OCI-LY1 (cell line): ENCODE measurements at regions not wholly inside any gene's neighbourhood (a gene's known extent, or its start where the extent isn't known, plus 50 kb on each side); places are given as distances from the start of the nearest gene placed in this dataset.

Source experiments
- H2AFZ ChIP-seq: fragments of 200-600 bp; sonication (generic), shearing (Covaris generic); 2 replicates; pipeline ENCODE4 v1.6.0; 2014; ENCODE audit warnings: antibody characterized with exemption, mild to moderate bottlenecking, low read length
- H3F3A ChIP-seq: fragments of 200-600 bp; sonication (generic), shearing (Covaris generic); 2 replicates; pipeline ENCODE4 v1.6.0; 2014; ENCODE audit warnings: mild to moderate bottlenecking, antibody characterized with exemption, low read length, moderate library complexity; ENCODE audit not compliant: insufficient read depth
- H3K27ac ChIP-seq: fragments of 200-600 bp; sonication (generic); 2 replicates; pipeline ENCODE4 v1.5.1; 2014; ENCODE audit warnings: low read length, mixed run types, mild to moderate bottlenecking, low read depth; ENCODE audit not compliant: poor library complexity, severe bottlenecking
- H3K27me3 ChIP-seq: fragments of 200-600 bp; sonication (generic); 2 replicates; pipeline ENCODE4 v1.6.0; 2014; ENCODE audit warnings: antibody characterized with exemption, mild to moderate bottlenecking, low read length, moderate library complexity; ENCODE audit not compliant: insufficient read depth
- H3K36me3 ChIP-seq: fragments of 200-600 bp; sonication (generic); 2 replicates; pipeline ENCODE4 v1.6.1; 2014; ENCODE audit warnings: mild to moderate bottlenecking, antibody characterized with exemption, low read length, moderate library complexity, mixed read lengths; ENCODE audit not compliant: insufficient read depth
- H3K4me1 ChIP-seq: fragments of 200-600 bp; sonication (generic); 2 replicates; pipeline ENCODE4 v1.5.1; 2014; ENCODE audit warnings: mild to moderate bottlenecking, low read length, moderate library complexity; ENCODE audit not compliant: insufficient read depth, severe bottlenecking
- H3K4me2 ChIP-seq: fragments of 200-600 bp; sonication (generic), shearing (Covaris generic); 2 replicates; pipeline ENCODE4 v1.6.1; 2014; ENCODE audit warnings: low read length
- H3K4me3 ChIP-seq: fragments of 200-600 bp; sonication (generic); 2 replicates; pipeline ENCODE4 v1.5.1; 2014; ENCODE audit warnings: low read length, low read depth, mild to moderate bottlenecking, mixed read lengths; ENCODE audit not compliant: poor library complexity, severe bottlenecking
- H3K79me2 ChIP-seq: fragments of 200-600 bp; shearing (Covaris generic); 2 replicates; pipeline ENCODE4 v1.6.1; 2016; ENCODE audit warnings: mixed run types, low read length, mixed read lengths; ENCODE audit not compliant: insufficient read depth
- H3K9ac ChIP-seq: fragments of 200-600 bp; sonication (generic), shearing (Covaris generic); 2 replicates; pipeline ENCODE4 v1.6.1; 2014; ENCODE audit warnings: mild to moderate bottlenecking, low read length, mixed read lengths
- H3K9me2 ChIP-seq: fragments of 200-600 bp; sonication (generic), shearing (Covaris generic); 2 replicates; pipeline ENCODE4 v1.6.1; 2014; ENCODE audit warnings: low read depth, mild to moderate bottlenecking, low read length, mixed read lengths
- H3K9me3 ChIP-seq: fragments of 200-600 bp; shearing (Covaris generic); 2 replicates; pipeline ENCODE4 v1.6.1; 2014; ENCODE audit warnings: low read length, mixed read lengths
- H4K20me1 ChIP-seq: fragments of 200-600 bp; sonication (generic), shearing (Covaris generic); 2 replicates; pipeline ENCODE4 v1.6.0; 2016; ENCODE audit warnings: mild to moderate bottlenecking, low read length; ENCODE audit not compliant: insufficient read depth
- EZH2 ChIP-seq: fragments of 200-600 bp; sonication (generic), shearing (Covaris generic); IDR thresholded peaks from 2 replicates; pipeline ENCODE4 v1.8.0; 2017; ENCODE audit warnings: borderline replicate concordance, mixed run types, mild to moderate bottlenecking, antibody characterized with exemption, low read length, moderate library complexity, mixed read lengths
- TF ChIP-seq, protein P1 (sequence below): fragments of 200-600 bp; sonication (generic), shearing (Covaris generic); IDR thresholded peaks from 2 replicates; pipeline ENCODE4 v1.5.1; 2017; ENCODE audit warnings: mild to moderate bottlenecking, antibody characterized with exemption, low read length, moderate library complexity, mixed read lengths

- Histone ChIP-seq H3K4me2 (no peak overlapping the region), H3K27ac (no peak overlapping the region), H3F3A (no peaks in the 10 kb centered on the region), H3K4me1 (no peaks in the 10 kb centered on the region), H3K9ac (no peak overlapping the region), H3K36me3 (no peaks in the 10 kb centered on the region), H3K79me2 (no peaks in the 10 kb centered on the region), H3K9me3 (no peaks in the 10 kb centered on the region), H3K9me2 (no peaks in the 10 kb centered on the region), H3K27me3 (0 out of 2 replicates have a peak, but pooled peaks cover 5% of the 10 kb centered on the region), H3K4me3 (no peak overlapping the region), H4K20me1 (no peaks in the 10 kb centered on the region), H2AFZ (no peak overlapping the region)
- TF ChIP-seq EZH2, result no peak
- TF ChIP-seq, protein P1, sequence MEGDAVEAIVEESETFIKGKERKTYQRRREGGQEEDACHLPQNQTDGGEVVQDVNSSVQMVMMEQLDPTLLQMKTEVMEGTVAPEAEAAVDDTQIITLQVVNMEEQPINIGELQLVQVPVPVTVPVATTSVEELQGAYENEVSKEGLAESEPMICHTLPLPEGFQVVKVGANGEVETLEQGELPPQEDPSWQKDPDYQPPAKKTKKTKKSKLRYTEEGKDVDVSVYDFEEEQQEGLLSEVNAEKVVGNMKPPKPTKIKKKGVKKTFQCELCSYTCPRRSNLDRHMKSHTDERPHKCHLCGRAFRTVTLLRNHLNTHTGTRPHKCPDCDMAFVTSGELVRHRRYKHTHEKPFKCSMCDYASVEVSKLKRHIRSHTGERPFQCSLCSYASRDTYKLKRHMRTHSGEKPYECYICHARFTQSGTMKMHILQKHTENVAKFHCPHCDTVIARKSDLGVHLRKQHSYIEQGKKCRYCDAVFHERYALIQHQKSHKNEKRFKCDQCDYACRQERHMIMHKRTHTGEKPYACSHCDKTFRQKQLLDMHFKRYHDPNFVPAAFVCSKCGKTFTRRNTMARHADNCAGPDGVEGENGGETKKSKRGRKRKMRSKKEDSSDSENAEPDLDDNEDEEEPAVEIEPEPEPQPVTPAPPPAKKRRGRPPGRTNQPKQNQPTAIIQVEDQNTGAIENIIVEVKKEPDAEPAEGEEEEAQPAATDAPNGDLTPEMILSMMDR, result no peak
Measured at GRCh38 chr1:5491207-5491904, 500.9 kb downstream of the NPHP4 start.

DNA sequence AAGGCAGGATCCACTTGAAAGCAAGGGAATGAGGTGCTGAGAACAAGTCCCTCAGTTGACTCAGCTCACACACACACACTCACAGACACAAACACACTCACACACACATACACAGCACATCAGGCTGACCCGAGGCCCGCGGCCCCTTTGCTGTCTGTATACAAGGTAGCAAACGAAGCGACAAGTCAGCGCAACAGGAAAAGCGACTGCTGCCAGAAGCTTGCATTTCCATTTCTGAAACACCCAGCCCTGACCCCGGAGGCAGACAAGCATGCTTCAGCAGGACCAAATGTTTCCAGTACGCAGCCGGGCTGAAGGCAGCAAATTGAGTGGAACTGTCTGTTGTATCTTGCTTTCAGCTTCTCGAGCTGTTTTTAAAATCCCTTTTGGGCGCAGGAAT, 501.6 kb downstream of the NPHP4 start:
- H3F3A ChIP-seq, result no peaks in the 10 kb centered on the region

GRCh38 chr1:5488448-5488847, 503.8 kb downstream of the NPHP4 start:
- no peak overlapping the region for H3K4me3 ChIP-seq
- H3K79me2 ChIP-seq, result no peaks in the 10 kb centered on the region
- 0 out of 2 replicates have a peak, but pooled peaks cover 5% of the 10 kb centered on the region for H3K27me3 ChIP-seq
- no peak overlapping the region for H2AFZ ChIP-seq
- no peak overlapping the region for H3K27ac ChIP-seq
- H3K4me1 ChIP-seq, result no peaks in the 10 kb centered on the region
- H3K36me3 ChIP-seq, result no peaks in the 10 kb centered on the region
- H3K4me2 ChIP-seq, result no peak overlapping the region
- H3K9ac ChIP-seq, result no peak overlapping the region
- H3K9me2 ChIP-seq, result no peaks in the 10 kb centered on the region
- TF ChIP-seq, protein P1, result no peak
- no peak for TF ChIP-seq EZH2
- H4K20me1 ChIP-seq, result no peaks in the 10 kb centered on the region
- no peaks in the 10 kb centered on the region for H3K9me3 ChIP-seq
- H3F3A ChIP-seq, result no peaks in the 10 kb centered on the region

More for the DNA sequence above, 501.6 kb downstream of the NPHP4 start:
- Histone ChIP-seq H3K4me2 (no peak overlapping the region), H3K9me2 (no peaks in the 10 kb centered on the region), H3K79me2 (no peaks in the 10 kb centered on the region), H2AFZ (no peak overlapping the region), H3K36me3 (no peaks in the 10 kb centered on the region), H3K4me1 (no peaks in the 10 kb centered on the region), H3K4me3 (no peak overlapping the region), H4K20me1 (no peaks in the 10 kb centered on the region), H3K9me3 (no peaks in the 10 kb centered on the region), H3K9ac (no peak overlapping the region), H3K27ac (no peak overlapping the region), H3K27me3 (0 out of 2 replicates have a peak, but pooled peaks cover 5% of the 10 kb centered on the region)
- TF ChIP-seq, protein P1, result no peak
- TF ChIP-seq EZH2, result no peak
